Activated naive CD4-positive, alpha-beta T cell treated with anti-CD3 and anti-CD28 coated beads, Interleukin-2, amount 50 U/mL, for 24 hours (primary cell): ENCODE measurements at regions not wholly inside any gene's neighbourhood (a gene's known extent, or its start where the extent isn't known, plus 50 kb on each side); places are given as distances from the start of the nearest gene placed in this dataset.

Experiments
- H3K27ac Mint-ChIP-seq: one replicate; pipeline ENCODE4 v1.8.0; 2021; ENCODE audit warnings: mild to moderate bottlenecking, mixed read lengths
- H3K27me3 Mint-ChIP-seq: one replicate; pipeline ENCODE4 v1.8.0; 2021; ENCODE audit warnings: mixed read lengths
- H3K36me3 Mint-ChIP-seq: one replicate; pipeline ENCODE4 v1.8.0; 2021; ENCODE audit warnings: mixed read lengths
- H3K4me1 Mint-ChIP-seq: one replicate; pipeline ENCODE4 v1.8.0; 2021; ENCODE audit warnings: mixed read lengths
- H3K4me3 Mint-ChIP-seq: one replicate; pipeline ENCODE4 v1.8.0; 2021; ENCODE audit warnings: mild to moderate bottlenecking, mixed read lengths
- H3K9me3 Mint-ChIP-seq: one replicate; pipeline ENCODE4 v1.8.0; 2021; ENCODE audit warnings: mixed read lengths

- H3K36me3 Mint-ChIP-seq, result no peaks in the 10 kb centered on the region
- H3K9me3 Mint-ChIP-seq, result peaks cover 2% of the 10 kb centered on the region
- no peaks in the 10 kb centered on the region for H3K4me1 Mint-ChIP-seq
- H3K27ac Mint-ChIP-seq, result no peak overlapping the region
- no peak overlapping the region for H3K4me3 Mint-ChIP-seq
- H3K27me3 Mint-ChIP-seq, result no peaks in the 10 kb centered on the region
These were observed 65.7 kb upstream of the SOX5 start for GRCh38 chr12:24014915-24015832.

- H3K9me3 Mint-ChIP-seq, result peaks cover 4% of the 10 kb centered on the region
- no peaks in the 10 kb centered on the region for H3K4me1 Mint-ChIP-seq
- no peak overlapping the region for H3K4me3 Mint-ChIP-seq
- H3K27me3 Mint-ChIP-seq, result no peaks in the 10 kb centered on the region
- H3K36me3 Mint-ChIP-seq, result no peaks in the 10 kb centered on the region
- no peak overlapping the region for H3K27ac Mint-ChIP-seq
These were observed 64.8 kb upstream of the SOX5 start for GRCh38 chr12:24014240-24014639.

GRCh38 chr12:24012528-24012927, 63.1 kb upstream of the SOX5 start:
- Mint-ChIP-seq H3K36me3 (no peaks in the 10 kb centered on the region), H3K9me3 (peaks cover 4% of the 10 kb centered on the region), H3K4me1 (no peaks in the 10 kb centered on the region), H3K27ac (no peak overlapping the region), H3K4me3 (no peak overlapping the region), H3K27me3 (no peaks in the 10 kb centered on the region)

- no peaks in the 10 kb centered on the region for H3K27me3 Mint-ChIP-seq
- no peak overlapping the region for H3K27ac Mint-ChIP-seq
- H3K4me3 Mint-ChIP-seq, result no peak overlapping the region
- peaks cover 4% of the 10 kb centered on the region for H3K9me3 Mint-ChIP-seq
- no peaks in the 10 kb centered on the region for H3K4me1 Mint-ChIP-seq
- no peaks in the 10 kb centered on the region for H3K36me3 Mint-ChIP-seq
These were observed 62.5 kb upstream of the SOX5 start for GRCh38 chr12:24011927-24012507.

- peaks cover 4% of the 10 kb centered on the region for H3K9me3 Mint-ChIP-seq
- no peaks in the 10 kb centered on the region for H3K4me1 Mint-ChIP-seq
- H3K4me3 Mint-ChIP-seq, result no peak overlapping the region
- H3K36me3 Mint-ChIP-seq, result no peaks in the 10 kb centered on the region
- H3K27me3 Mint-ChIP-seq, result no peaks in the 10 kb centered on the region
- no peak overlapping the region for H3K27ac Mint-ChIP-seq
These were observed 58.7 kb upstream of the SOX5 start for GRCh38 chr12:24008166-24008565.
